NCI-H446 (cell line): ENCODE measurements at regions not wholly inside any gene's neighbourhood (a gene's known extent, or its start where the extent isn't known, plus 50 kb on each side); places are given as distances from the start of the nearest gene placed in this dataset.
A peak's percentile ranks its signal among the peaks of the same experiment; 100 is the strongest.
"Not testable (repeated sequence)": the region's sequence is repeated elsewhere in the genome, so short reads cannot be mapped to it uniquely, and the experiment has no call there.

Experiments
- DNase-seq, 2 experiments: peaks; one replicate each; lab custom pipeline; 2025; lab: John Stamatoyannopoulos, UW

GRCh38 chr4:17064959-17065358 is 166.5 kb upstream of the LDB2 start:
- DNase-seq: no peak

GRCh38 chr4:17063888-17064287 is 165.4 kb upstream of the LDB2 start:
- DNase-seq: no peak

- no peak for DNase-seq
Observed at GRCh38 chr4:17060230-17060629, 161.8 kb upstream of the LDB2 start.

- no peak for DNase-seq
Observed at GRCh38 chr4:17058916-17059741, 160.7 kb upstream of the LDB2 start.

GRCh38 chr4:17058536-17058915 is 160.1 kb upstream of the LDB2 start:
- DNase-seq: peak in 1 of 2 experiments; percentile 15

GRCh38 chr4:17057035-17057434 is 158.6 kb upstream of the LDB2 start:
- DNase-seq: no peak

- DNase-seq: no peak
Observed at GRCh38 chr4:17055788-17056187, 157.3 kb upstream of the LDB2 start.

GRCh38 chr4:17045866-17046265 is 147.4 kb upstream of the LDB2 start:
- no peak for DNase-seq

GRCh38 chr4:17038510-17039176 is 140.2 kb upstream of the LDB2 start:
- DNase-seq: no peak

- no peak for DNase-seq
Observed at GRCh38 chr4:17033768-17034181, 135.3 kb upstream of the LDB2 start.

GRCh38 chr4:17033025-17033767 is 134.8 kb upstream of the LDB2 start:
- DNase-seq: no peak

GRCh38 chr4:17030543-17030942 is 132.1 kb upstream of the LDB2 start:
- no peak for DNase-seq

GRCh38 chr4:17029964-17030363 is 131.5 kb upstream of the LDB2 start:
- no peak for DNase-seq

- no peak for DNase-seq
Observed at GRCh38 chr4:17029432-17029831, 131.0 kb upstream of the LDB2 start.

GRCh38 chr4:17027495-17027894 is 129.1 kb upstream of the LDB2 start:
- DNase-seq: no peak

GRCh38 chr4:17024425-17024824 is 126.0 kb upstream of the LDB2 start:
- no peak for DNase-seq

- DNase-seq: no peak
Observed at GRCh38 chr4:17020901-17021300, 122.5 kb upstream of the LDB2 start.

- no peak for DNase-seq
Observed at GRCh38 chr4:17020451-17020850, 122.0 kb upstream of the LDB2 start.

- DNase-seq: not testable (repeated sequence)
Observed at GRCh38 chr4:17018621-17019020, 120.2 kb upstream of the LDB2 start.

- no peak for DNase-seq
Observed at GRCh38 chr4:17018013-17018412, 119.6 kb upstream of the LDB2 start.

GRCh38 chr4:17013382-17014006 is 115.0 kb upstream of the LDB2 start:
- no peak for DNase-seq

GRCh38 chr4:17012451-17012850 is 114.0 kb upstream of the LDB2 start:
- DNase-seq: no peak
